H9 (cell line): ENCODE measurements at regions not wholly inside any gene's neighbourhood (a gene's known extent, or its start where the extent isn't known, plus 50 kb on each side); places are given as distances from the start of the nearest gene placed in this dataset.

Experiments used
- DNase-seq: peaks from one replicate; pipeline ENCODE4 v3.0.0-alpha.2; 2017
- H2AFZ ChIP-seq: one replicate; pipeline ENCODE4 v1.6.1; 2013; ENCODE audit warnings: mild to moderate bottlenecking, low read length, control low read depth, moderate library complexity
- H2AK5ac ChIP-seq: 2 replicates; pipeline ENCODE4 v1.6.1; 2013; ENCODE audit warnings: low read length, control low read depth, mixed read lengths; ENCODE audit not compliant: insufficient read length
- H2BK120ac ChIP-seq: one replicate; pipeline ENCODE4 v1.6.1; 2013; ENCODE audit warnings: low read depth, mild to moderate bottlenecking, low read length, control low read depth, inconsistent platforms; ENCODE audit not compliant: poor library complexity, severe bottlenecking
- H2BK12ac ChIP-seq: 2 replicates; pipeline ENCODE4 v1.6.1; 2013; ENCODE audit warnings: low read length, control low read depth, mixed read lengths, low read depth; ENCODE audit not compliant: insufficient read length
- H2BK15ac ChIP-seq: 2 replicates; pipeline ENCODE4 v1.6.1; 2013; ENCODE audit warnings: low read depth, low read length, control low read depth
- H2BK20ac ChIP-seq: one replicate; pipeline ENCODE4 v1.6.1; 2013; ENCODE audit warnings: low read depth, mild to moderate bottlenecking, low read length, control low read depth, inconsistent platforms; ENCODE audit not compliant: poor library complexity, severe bottlenecking
- H2BK5ac ChIP-seq: 2 replicates; pipeline ENCODE4 v1.6.1; 2013; ENCODE audit warnings: low read length, control low read depth, mixed read lengths; ENCODE audit not compliant: insufficient read length
- H3K14ac ChIP-seq: 2 replicates; pipeline ENCODE4 v1.6.1; 2013; ENCODE audit warnings: low read length, control low read depth; ENCODE audit not compliant: insufficient read depth
- H3K18ac ChIP-seq: 2 replicates; pipeline ENCODE4 v1.6.1; 2013; ENCODE audit warnings: low read depth, mild to moderate bottlenecking, mixed read lengths, low read length, control low read depth; ENCODE audit not compliant: insufficient read length
- H3K23ac ChIP-seq: 2 replicates; pipeline ENCODE4 v1.6.1; 2013; ENCODE audit warnings: low read length, control low read depth, mixed read lengths, low read depth; ENCODE audit not compliant: insufficient read length
- H3K23me2 ChIP-seq: 2 replicates; pipeline ENCODE4 v1.6.1; 2013; ENCODE audit warnings: low read depth, mild to moderate bottlenecking, mixed read lengths, low read length, control low read depth; ENCODE audit not compliant: insufficient read length, poor library complexity, severe bottlenecking
- H3K27ac ChIP-seq: 2 replicates; pipeline ENCODE4 v1.5.1; 2013; ENCODE audit warnings: low read length, control low read depth, mixed read lengths, low read depth; ENCODE audit not compliant: insufficient read length
- H3K27me3 ChIP-seq: 2 replicates; pipeline ENCODE4 v1.6.1; 2013; ENCODE audit warnings: low read length, control low read depth, inconsistent platforms; ENCODE audit not compliant: insufficient read depth
- H3K4ac ChIP-seq: 2 replicates; pipeline ENCODE4 v1.6.1; 2013; ENCODE audit warnings: low read depth, mild to moderate bottlenecking, control low read depth, inconsistent platforms, low read length, moderate library complexity
- H3K4me1 ChIP-seq: 2 replicates; pipeline ENCODE4 v1.6.1; 2013; ENCODE audit warnings: low read length, control low read depth, inconsistent platforms; ENCODE audit not compliant: insufficient read depth
- H3K4me2 ChIP-seq: 2 replicates; pipeline ENCODE4 v1.6.1; 2013; ENCODE audit warnings: low read length, control low read depth, mixed read lengths; ENCODE audit not compliant: insufficient read length, insufficient read depth
- H3K56ac ChIP-seq: 2 replicates; pipeline ENCODE4 v1.6.1; 2013; ENCODE audit warnings: low read depth, mild to moderate bottlenecking, mixed read lengths, low read length, control low read depth; ENCODE audit not compliant: insufficient read length
- H3K79me1 ChIP-seq: 2 replicates; pipeline ENCODE4 v1.6.1; 2013; ENCODE audit warnings: low read depth, mild to moderate bottlenecking, moderate library complexity, low read length, control low read depth, inconsistent platforms; ENCODE audit not compliant: insufficient read depth, poor library complexity, severe bottlenecking
- H3K79me2 ChIP-seq: 2 replicates; pipeline ENCODE4 v1.6.1; 2013; ENCODE audit warnings: low read length, control low read depth, inconsistent platforms; ENCODE audit not compliant: insufficient read depth
- H3K9ac ChIP-seq: 2 replicates; pipeline ENCODE4 v1.6.1; 2013; ENCODE audit warnings: low read length, control low read depth, mixed read lengths; ENCODE audit not compliant: insufficient read length; ENCODE audit errors: extremely low read depth
- H3K9me3 ChIP-seq: one replicate; pipeline ENCODE4 v1.6.1; 2013; ENCODE audit warnings: low read depth, low read length, inconsistent platforms; ENCODE audit not compliant: control insufficient read depth
- H3T11ph ChIP-seq: one replicate; pipeline ENCODE4 v1.6.1; 2013; ENCODE audit warnings: mild to moderate bottlenecking, low read length, control low read depth, inconsistent platforms
- H4K20me1 ChIP-seq: one replicate; pipeline ENCODE4 v1.6.1; 2013; ENCODE audit not compliant: control insufficient read depth, insufficient read length, insufficient read depth
- H4K5ac ChIP-seq: 2 replicates; pipeline ENCODE4 v1.6.1; 2013; ENCODE audit warnings: low read depth, mild to moderate bottlenecking, mixed read lengths, low read length, control low read depth; ENCODE audit not compliant: insufficient read length
- H4K8ac ChIP-seq: replicated peaks from 2 replicates; pipeline ENCODE4 v1.6.1; 2013; ENCODE audit warnings: low read length, control low read depth, mixed read lengths, low read depth; ENCODE audit not compliant: insufficient read length
- H4K91ac ChIP-seq: 2 replicates; pipeline ENCODE4 v1.6.1; 2013; ENCODE audit warnings: low read depth, mild to moderate bottlenecking, moderate library complexity, mixed read lengths, low read length, control low read depth; ENCODE audit not compliant: insufficient read length
- H3K27ac Mint-ChIP-seq, 3 experiments: 2 replicates in 2 of 3; 3 replicates in 1 of 3; pipeline ENCODE4 v1.8.0; 2020 to 2021; ENCODE audit warnings: mixed read lengths in 3 of 3, mild to moderate bottlenecking in 1 of 3, moderate library complexity in 1 of 3
- H3K27me3 Mint-ChIP-seq: 2 replicates; pipeline ENCODE4 v1.8.0; 2021; ENCODE audit warnings: low read depth, mild to moderate bottlenecking, moderate library complexity, mixed read lengths
- H3K36me3 Mint-ChIP-seq, 3 experiments: 2 replicates in 2 of 3; 3 replicates in 1 of 3; pipeline ENCODE4 v1.8.0; 2020 to 2021; ENCODE audit warnings: low read depth in 3 of 3, mixed read lengths in 3 of 3; ENCODE audit not compliant: insufficient read depth in 1 of 3
- H3K4me1 Mint-ChIP-seq, 2 experiments: 2 replicates each; pipeline ENCODE4 v1.8.0; 2020; ENCODE audit warnings: mixed read lengths in 2 of 2
- H3K4me3 Mint-ChIP-seq, 2 experiments: 2 replicates in 1 of 2; 3 replicates in 1 of 2; pipeline ENCODE4 v1.8.0; 2020 to 2021; ENCODE audit warnings: mild to moderate bottlenecking in 2 of 2, mixed read lengths in 2 of 2, moderate library complexity in 1 of 2
- H3K9me3 Mint-ChIP-seq, 2 experiments: 2 replicates in 1 of 2; 3 replicates in 1 of 2; pipeline ENCODE4 v1.8.0; 2020; ENCODE audit warnings: mild to moderate bottlenecking in 2 of 2, mixed read lengths in 2 of 2, moderate library complexity in 1 of 2
- CTCF ChIP-seq: fragments of 200-600 bp; sonication (generic); conservative IDR thresholded peaks from 3 replicates; pipeline ENCODE4 v1.8.0; 2021; ENCODE audit warnings: antibody characterized with exemption, mild to moderate bottlenecking
- WGBS: extraction: QIAGEN DNeasy Blood & Tissue Kit; methylation state at CpG from one replicate; pipeline ENCODE4 v1.1.7; 2013; ENCODE audit warnings: missing lambda C conversion rate, low lambda C conversion rate, mixed read lengths; ENCODE audit not compliant: insufficient read length; ENCODE audit errors: extremely low coverage; 5-methylcytosine and 5-hydroxymethylcytosine counted together

- Histone ChIP-seq H3K79me1 (no peaks in the 10 kb centered on the region), H2BK12ac (no peak overlapping the region), H3K9me3 (no peaks in the 10 kb centered on the region), H2BK15ac (no peak overlapping the region), H3K27ac (no peak overlapping the region), H3K14ac (no peak overlapping the region), H4K91ac (no peak overlapping the region), H3K4ac (no peak overlapping the region), H2BK5ac (no peak overlapping the region), H4K20me1 (no peaks in the 10 kb centered on the region), H2BK20ac (no peak overlapping the region), H3K79me2 (no peaks in the 10 kb centered on the region; the same call in 1 of the 2 replicates), H3T11ph (no peak overlapping the region), H3K4me1 (no peaks in the 10 kb centered on the region), H2AFZ (no peak overlapping the region), H4K5ac (no peak overlapping the region), H3K4me2 (no peak overlapping the region), H3K9ac (no peak overlapping the region), H3K56ac (no peak overlapping the region), H4K8ac (no peak overlapping the region), H2BK120ac (no peak overlapping the region), H3K27me3 (no peaks in the 10 kb centered on the region), H3K23me2 (no peaks in the 10 kb centered on the region), H3K18ac (no peak overlapping the region), H2AK5ac (no peak overlapping the region), H3K23ac (no peak overlapping the region)
- H3K4me1 Mint-ChIP-seq: peaks cover 0 to 3% of the 10 kb centered on the region in 2 experiments; a peak in 2 of 4 replicates
- no peak for DNase-seq
- H3K27me3 Mint-ChIP-seq: no peaks in the 10 kb centered on the region
- no CpG with 5 or more reads among the region's 5 CpGs for WGBS
- H3K27ac Mint-ChIP-seq: no peak overlapping the region
- no peaks in the 10 kb centered on the region for H3K9me3 Mint-ChIP-seq
- TF ChIP-seq CTCF: no peak
- H3K4me3 Mint-ChIP-seq: no peak overlapping the region
- H3K36me3 Mint-ChIP-seq: no peaks in the 10 kb centered on the region
Measured at GRCh38 chr1:79532555-79532954, 526.0 kb upstream of the ADGRL4 start.
